T follicular helper cell (primary cell): ENCODE measurements at regions not wholly inside any gene's neighbourhood (a gene's known extent, or its start where the extent isn't known, plus 50 kb on each side); places are given as distances from the start of the nearest gene placed in this dataset.

Experiments
- DNase-seq: peaks from one replicate; pipeline ENCODE4 v3.0.0-alpha.2; 2020; ENCODE audit warnings: low read depth

DNA sequence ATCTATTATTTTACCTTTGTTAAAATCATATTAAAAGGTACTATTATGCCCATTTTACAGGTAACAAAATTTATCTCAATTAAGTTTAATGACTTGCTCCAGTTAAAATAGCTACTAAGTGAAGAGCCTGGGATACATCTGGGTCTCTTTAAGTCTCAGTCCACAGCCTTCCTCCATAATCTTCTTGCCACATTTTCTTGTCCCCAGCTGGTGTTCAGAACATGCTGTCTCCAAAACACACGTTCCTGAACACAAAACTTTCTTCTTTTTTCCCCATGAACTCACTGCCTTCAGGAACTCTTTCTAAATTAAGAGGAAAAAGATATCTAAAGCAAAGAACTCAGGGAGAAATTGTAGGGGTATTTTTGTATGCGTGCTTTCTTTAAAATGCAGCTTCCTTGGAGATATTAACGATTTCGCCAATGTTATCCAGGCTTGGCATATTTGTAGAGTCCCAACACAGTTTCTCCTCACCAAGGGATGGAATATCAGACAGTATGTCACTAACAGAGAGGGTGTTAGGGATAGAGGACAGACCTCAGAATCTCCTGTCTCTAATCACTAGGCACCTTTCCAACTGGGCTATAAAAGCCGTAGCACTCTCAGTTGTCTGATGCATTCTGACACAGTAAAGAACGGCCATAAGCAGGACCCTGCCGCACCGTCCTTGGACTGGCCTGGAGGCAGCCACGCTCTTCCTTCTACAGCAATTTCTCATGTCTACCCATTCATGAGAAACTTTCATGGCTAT lies 232.8 kb upstream of the BLID start:
- no peak for DNase-seq

DNA sequence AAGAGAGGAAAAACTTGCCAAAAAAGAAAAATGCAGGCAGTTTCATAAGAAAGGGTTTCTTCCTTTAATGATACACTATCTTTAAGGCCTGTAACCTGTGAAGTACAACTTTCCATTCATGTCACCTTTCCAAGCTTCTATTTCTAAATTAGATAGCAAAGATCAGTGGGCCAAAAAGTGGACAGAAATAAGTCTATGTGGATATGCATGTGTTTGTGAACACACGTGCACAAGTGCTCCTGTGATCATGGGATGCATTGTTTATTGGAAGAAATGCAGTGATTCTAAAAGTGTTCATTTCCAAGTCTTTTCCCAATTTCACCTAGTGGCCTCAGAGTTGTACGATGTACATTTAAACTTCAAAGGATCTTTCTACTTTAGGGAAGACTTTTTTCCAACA lies 230.0 kb upstream of the BLID start:
- no peak for DNase-seq

DNA sequence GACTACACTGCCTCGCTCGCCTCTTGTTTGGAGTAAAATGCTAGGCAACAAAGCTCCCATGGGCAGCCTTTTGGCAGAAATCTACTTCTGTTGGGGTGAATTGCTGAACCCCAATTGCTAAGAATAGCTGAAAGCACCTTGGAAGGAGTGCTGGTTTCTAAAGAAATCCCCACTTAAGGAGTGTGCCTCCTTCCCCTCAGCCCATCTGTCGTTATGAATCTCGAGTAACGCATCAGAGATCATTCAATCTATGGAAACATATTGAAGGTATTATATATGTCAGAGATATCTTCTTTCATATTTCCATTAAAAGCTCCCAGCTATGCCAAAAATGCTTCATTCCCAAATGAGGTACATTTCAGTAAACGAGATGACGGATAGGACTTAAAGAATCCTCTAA lies 229.6 kb upstream of the BLID start:
- no peak for DNase-seq

DNA sequence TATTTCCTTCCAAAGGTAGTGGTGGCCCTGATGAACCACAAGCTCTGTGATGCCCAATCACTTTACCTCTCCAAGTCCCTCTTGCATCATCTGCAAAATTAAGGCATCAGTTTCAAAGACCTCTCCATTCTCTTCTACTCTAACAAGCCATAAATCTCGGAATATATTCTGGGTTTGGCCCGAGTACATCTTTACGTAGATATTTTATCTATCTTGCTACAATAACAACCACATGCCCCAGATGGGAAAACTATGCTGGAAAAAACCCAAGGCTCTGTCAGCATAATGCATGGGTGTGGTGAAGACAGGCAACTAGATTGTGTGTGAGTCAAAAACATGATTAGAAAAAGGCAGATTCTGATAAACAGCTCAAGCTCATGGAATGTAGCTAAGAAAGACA lies 228.2 kb upstream of the BLID start:
- DNase-seq = no peak

DNA sequence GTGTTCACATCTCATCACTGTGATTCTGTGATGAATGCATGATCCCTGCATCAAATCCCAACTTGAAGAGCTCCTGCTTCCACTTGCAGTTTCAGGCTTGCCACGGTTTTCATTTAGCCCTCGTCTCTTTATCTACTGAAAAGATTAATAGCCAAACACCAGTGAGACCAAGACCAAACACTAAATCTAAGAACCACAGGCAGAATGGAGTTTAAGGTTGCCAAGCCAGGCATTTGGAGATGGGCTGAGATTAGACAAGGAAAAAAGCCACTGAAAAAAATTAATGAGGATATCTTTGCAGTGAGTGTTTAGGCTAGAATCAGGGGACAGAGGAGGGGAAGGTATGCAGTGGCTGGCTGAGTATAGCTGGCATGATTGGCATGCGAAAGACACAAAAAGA lies 227.2 kb upstream of the BLID start:
- no peak for DNase-seq

DNA sequence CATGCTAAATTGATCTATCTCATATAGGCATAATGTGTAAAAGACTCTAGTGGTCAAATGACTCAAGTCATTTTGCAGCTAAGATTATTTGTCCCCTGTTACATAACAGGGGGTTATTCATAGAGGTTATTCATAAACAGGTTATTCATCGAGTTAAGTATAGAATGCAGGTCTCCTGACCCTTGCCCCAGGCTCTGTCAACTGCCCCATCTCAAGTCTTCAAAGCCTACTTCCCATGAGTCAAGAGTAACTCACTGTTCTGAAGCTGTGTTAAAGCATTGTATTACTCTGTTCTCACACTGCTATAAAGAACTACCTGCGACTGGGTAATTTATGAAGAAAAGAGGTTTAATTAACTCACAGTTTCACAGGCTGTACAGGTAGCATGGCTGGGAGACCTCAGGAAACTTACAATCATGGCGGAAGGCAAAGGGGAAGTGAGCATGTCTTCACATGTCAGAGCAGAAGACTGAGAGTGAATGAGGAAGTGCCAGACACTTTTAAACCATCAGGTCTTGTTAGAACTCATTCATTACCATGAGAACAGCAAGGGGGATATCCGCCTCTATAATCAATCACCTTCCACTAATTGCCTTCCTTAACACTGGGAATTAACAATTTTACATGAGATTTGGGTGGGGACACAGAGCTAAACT lies 226.2 kb upstream of the BLID start:
- no peak for DNase-seq

DNA sequence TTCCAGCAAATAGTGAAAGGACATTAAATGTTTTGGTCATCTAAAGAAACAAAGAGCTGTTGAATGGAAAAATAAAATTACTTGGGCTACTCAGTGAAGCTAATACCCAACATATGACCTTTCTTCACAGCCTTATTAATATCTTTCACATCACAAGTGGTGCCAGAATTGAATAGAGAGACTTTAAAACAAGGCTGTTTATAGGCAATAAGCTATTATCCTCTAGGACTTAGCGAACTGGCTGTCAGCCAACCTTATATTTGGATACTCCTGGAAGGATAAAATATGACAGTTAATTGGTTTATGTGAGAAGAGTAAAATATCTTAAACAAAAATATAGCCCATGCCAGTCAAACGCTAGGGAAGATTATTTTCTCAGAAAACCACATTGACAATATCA lies 225.5 kb upstream of the BLID start:
- no peak for DNase-seq

DNA sequence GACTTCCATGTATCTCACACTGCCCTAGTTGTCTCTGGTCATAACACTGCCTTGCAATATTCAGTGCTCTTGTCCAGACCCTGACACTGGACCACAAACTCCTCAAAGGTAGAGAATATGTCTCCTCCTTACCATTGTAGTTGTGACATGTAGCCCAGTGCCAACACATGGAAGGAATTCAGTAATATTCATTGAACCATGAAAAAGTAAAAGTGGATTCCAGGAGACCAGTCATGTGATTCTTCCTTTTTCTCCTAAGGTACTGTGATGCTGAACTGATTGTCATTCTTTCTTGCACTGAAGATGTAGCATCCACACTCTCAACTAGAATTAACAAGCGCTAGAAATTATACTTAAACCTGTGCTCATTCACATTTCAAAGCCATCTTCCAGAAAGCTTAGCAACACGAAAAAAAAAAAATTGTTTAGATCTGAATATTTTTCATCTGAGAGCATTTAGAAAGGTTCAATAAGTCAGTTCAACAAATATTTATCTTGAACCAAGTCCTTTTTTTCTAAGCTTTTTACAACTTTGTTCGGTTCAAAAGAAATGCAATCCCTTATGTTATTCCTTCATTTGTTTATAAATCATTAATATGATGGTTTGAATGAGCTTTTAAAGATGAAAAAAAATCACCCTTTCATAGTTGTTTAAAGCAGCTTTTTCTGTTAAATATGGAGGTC lies 224.7 kb upstream of the BLID start:
- no peak for DNase-seq

DNA sequence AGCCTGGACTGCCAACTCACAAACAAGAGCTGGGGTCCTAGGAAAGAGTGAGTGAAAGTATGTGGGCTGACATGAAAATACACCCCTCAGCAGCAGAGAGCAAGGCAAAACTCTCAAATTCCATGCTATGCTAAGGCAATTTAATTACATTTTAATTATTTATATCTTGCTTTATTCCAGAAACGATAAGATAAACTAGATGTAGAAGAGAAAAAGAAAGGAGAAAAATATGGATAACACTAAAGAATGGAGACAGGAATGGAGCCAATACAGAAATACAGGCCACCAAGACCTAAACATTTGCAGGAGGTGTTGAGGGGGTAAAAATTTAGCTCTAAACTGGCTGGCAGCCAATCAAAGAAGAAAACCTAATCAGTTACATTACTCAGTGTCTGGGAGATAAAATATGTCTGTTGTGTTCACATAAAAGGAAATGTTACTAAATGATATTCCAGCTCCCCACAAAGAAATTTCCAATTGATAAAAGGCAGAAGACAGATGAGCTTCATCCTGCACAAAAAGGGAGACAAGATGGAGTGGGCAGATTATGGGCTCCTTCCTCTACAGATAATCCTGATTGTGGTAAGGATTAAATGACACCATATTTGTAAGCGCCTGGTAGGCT lies 223.5 kb upstream of the BLID start:
- DNase-seq = no peak

DNA sequence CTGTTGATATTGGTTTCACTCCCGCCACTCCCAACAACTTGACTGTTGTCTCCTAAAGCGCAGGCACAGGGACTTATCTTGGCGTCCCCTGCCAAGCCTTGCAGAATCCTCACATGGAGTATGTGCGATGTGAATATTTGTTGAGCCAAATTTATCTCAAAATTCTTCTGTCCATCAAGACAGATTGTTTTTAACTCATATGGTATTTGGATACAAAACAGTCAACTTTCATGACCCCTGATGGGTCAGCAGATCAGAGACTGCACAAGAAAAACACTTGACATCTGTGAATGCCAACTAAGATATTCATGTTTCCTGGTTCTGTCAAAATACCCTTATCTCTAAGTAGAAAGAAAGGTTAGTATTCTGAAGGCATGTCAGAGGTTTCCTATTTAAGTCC lies 221.7 kb upstream of the BLID start:
- DNase-seq = no peak

DNA sequence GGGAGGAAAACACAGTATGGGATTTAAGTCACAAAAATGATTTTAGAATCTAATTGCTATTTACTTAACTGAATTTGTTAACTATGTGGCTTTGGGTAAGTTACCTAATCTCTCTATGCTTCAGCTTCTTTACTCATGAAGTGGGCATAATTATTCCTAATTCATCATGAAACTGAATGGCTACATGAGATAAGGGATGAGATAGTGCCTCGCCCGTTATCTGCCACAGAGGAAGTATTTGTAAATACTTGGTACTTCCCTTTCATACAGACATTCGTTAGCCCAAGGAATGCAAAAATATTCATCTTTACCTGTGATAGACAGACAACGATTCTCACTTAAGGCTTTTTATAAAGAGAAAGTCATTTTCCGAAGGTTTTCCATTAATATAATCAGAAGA lies 221.2 kb upstream of the BLID start:
- DNase-seq = no peak

DNA sequence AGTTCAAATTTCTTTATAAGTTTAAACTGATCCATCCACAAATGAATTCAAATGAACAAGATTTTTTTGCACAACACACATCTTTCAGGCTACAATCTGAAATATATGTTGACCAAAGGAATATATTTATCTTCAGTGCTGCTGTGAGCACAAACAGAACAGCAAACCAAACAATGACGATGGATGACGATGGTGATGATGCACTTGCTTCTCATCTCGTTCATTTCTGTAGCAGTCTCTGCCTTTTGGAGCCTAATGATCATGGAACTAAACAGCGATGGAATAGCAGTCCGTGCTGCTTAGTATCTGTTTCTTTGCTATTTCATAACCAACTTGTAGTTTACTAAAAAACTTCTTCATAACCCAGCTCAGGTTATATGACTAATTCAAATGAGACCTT lies 220.7 kb upstream of the BLID start:
- no peak for DNase-seq

DNA sequence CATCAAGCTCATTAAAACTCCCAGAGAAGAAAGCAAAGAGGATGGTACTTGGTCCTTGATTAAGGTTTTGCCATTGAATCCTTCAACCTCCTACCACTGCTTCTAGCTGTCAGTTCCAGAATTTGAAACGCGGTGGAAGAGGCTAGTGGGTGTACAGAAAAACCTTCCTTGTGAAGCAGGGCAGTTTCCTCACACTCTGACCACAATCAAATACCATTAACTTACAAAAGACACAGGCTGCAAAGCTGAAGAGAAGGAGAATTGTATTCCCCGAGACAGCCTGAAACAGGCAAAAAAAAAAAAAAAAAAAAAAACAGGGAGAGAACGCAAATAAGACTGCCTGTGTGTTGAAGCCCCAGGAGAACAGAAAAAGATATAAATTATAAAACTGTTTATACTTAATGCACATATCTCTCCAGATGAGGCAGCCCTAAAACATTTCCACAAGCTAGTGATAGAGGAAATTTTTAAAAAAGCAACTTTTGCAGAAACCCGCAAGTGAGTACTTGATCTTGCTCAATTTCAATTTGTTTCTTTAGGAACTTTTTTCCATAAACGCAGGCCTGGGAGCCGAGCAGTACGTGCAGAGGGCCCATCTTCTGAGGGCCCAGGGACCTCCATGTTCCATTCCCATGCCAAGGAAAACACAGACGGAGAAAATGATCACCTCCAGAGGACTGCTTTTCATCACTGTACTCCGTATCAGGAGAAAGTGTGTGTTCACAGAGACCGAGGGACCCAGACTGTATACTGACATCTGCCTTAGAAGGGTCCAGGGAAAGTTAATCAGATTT lies 218.7 kb upstream of the BLID start:
- no peak for DNase-seq

DNA sequence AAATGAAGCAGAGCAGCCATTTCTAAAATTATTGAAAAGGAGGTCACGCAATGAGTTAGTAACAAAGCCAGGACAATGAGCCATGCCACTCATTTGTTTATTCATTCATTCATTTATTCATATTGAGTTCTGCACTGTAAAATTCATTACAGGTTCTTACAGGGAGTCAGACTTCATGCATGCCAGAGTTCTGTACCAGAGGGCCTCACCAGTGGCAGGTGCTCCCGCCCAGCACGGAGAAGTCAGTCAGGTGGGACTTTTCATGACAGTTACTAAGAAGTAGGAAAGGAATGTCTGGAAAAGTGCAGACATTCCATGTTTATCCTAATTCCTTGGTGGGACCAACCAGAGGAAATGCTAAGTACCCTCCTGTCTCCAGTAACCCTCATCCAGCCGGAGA lies 217.5 kb upstream of the BLID start:
- no peak for DNase-seq

DNA sequence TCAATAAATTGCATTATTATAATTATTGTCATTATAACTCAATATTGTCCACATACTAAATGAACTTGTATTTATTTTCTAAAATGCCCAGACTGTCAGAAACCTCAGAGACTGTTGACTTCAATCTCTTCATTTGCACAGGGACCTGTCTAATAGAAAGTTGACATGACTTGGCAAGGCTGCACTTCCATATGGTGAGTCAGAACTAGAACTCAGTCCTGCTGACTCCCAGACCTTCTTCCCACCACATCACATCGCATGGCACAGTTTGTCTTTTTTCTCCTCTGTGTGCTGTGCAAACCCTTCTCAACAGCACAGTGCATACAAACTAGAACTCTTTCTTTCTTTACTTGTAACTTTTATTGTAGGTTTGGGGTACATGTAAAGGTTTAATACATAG lies 215.1 kb upstream of the BLID start:
- no peak for DNase-seq

DNA sequence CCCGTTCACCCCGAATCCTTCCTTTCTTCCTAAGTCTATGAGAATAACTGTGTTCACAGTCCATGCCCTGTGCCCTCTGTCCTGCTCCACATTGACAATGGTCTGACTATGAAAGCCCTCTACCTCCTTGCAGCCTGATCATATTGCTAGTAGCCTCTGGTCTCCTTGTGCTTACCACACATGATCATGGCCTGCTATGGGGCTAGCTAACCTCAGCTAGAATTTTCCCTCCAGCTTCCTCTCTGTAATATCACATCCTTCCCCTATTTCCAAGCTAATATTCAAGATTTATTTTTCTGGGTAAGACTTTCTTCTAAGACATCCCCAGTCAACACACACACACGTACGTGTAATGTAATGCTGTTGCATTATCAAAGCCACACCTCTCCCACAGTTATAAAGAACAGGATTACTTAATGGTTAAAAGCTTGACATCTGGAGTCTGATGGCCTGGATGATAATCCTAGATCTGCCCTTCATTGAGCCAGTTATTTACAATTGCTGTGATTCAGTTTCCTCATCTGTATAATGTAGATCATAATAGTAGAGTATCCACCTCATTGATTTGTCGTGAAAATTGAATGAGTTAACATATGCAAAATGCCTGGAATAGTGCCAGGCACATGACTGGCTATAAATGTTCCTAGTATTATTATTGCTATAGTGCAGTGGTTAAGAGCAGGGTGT lies 214.4 kb upstream of the BLID start:
- no peak for DNase-seq

DNA sequence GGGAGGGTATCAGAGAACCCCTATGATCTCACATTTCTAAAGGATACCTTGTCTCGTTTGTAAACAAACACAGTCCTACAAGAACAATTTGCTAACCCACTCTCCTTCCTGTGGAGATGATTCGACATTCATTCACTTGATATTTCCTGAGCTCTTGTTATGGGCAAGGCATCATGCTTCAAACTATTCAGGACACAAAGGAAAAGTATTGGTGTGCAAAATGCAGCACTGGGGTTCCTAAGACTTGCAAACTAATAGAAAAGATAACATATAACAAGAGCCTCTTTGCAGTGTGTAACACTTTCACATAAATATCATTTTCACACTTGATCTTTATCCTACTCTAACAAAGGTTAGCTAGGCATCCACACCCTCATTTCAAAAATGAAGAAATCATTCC lies 211.5 kb upstream of the BLID start:
- DNase-seq = no peak

DNA sequence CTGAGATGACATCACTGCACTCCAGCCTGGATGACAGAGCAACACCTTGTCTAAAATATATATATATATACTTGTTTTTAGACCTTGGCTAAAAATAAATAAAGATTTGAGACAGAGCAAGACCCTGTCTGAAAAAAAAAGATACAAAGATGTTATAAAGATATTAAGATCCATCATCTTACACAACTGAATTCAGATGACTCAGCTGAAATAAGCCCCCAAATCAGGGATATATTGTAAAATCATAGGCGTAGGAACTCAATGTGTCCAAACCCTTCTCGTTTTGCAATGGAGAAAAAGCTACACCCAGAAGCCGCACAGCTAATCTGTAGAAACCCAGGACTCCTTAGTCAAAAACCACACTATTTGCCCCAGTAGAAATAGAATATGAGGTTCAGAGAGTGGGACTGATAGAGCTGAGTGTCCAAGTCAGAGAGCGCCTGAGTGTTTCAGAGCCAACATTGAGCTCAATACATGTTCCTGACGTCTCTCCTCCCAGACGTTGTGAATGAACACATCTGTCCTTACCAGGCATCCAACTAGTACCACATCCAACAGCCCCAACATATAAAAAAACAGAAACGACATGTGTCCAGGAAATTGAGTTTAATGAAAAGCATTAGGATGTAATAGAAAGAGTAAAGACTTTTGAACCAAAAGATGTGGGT lies 207.9 kb upstream of the BLID start:
- DNase-seq = no peak

DNA sequence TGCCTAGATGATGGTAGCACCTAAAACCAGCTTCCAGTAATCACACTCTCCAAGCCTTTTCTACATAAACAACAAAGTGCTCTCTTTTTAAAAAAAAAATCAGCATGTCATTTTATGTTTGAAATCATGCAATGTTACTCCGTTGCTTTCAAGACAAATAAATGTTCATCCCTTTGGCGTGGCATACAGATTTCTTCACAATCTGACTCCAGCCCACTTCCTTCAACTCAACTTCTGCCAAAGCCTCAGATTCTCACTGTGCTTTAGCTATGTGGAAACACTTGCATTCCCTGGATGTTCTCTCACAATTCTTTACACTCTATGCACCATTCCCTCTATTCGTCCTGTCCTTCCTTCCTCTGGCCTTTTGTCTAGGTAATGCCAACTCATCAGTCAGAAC lies 206.3 kb upstream of the BLID start:
- no peak for DNase-seq

DNA sequence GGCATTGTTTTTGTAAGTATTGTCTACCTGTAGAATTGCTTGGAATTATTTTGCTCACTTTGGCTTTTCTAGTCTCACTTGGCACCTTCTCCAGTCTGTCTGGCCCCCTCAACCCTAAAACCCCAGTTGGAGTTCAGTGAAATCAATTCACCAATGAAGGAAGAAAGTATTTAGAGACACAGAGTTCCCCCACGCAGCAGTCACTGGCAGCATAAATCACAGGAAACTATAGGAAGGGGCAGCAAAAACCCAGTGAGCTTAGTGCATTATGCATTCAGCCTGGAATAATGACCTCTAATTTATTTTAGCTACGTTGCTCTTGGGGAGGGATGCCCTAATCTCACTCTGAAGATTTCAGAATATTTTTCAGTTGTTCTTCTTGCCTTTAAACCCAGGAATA lies 204.7 kb upstream of the BLID start:
- no peak for DNase-seq
